Cardiac fibroblast (primary cell): ENCODE measurements at regions not wholly inside any gene's neighbourhood (a gene's known extent, or its start where the extent isn't known, plus 50 kb on each side); places are given as distances from the start of the nearest gene placed in this dataset.

Source experiments
- DNase-seq, 2 donors: peaks; one replicate each; pipeline versions ENCODE4 v3.0.0 to v3.0.0-alpha.2; 2010; ENCODE audit warnings: low read depth in 2 of 2
- H3K4me3 ChIP-seq, 2 donors: replicated peaks in 1 of 2; 1 replicate in 1 of 2; 2 replicates in 1 of 2; pipeline ENCODE4 v1.5.1; 2011; ENCODE audit warnings: low read depth in 2 of 2, low read length in 2 of 2, mild to moderate bottlenecking in 2 of 2, moderate library complexity in 1 of 2
- TF ChIP-seq, protein P1 (sequence below): IDR thresholded peaks from one replicate; pipeline ENCODE4 v1.5.1; 2011; ENCODE audit warnings: low read depth, mild to moderate bottlenecking, low read length, inconsistent platforms

DNA sequence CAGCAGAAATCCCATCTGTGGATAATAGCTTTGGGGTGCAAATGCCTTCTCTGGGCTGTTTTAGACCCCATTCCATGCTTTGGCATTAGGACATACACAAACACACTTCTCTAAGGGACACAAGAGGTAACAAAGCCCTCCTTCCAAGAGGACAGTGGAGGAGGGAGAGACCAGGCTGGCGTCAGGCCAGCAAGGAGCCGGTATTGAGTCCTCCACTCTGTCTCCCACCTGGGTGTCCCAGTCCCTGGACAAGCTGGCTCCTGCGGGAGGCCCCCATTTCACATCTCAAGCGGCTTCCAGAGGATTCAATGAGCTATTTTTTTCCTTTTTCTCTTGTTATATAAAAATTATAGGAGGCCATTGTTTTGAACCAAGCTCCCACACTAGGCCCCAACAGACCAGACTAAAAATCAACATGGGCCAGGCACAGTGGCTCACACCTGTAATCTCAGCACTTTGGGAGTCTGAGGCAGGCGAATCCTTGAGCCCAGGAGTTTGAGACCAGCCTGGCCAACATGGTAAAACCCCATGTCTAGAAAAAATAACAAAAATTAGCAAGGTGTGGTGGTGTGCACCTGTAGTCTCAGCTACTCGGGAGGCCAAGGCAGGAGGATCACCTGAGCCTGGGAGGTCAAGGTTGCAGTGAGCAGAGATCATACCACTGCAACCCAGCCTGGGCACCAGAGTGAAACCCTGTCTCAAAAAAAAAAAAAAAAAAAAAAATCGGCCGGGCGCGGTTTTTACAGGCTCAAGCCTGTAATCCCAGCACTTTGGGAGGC is 142.9 kb downstream of the TOMM20 start:
- TF ChIP-seq, protein P1, sequence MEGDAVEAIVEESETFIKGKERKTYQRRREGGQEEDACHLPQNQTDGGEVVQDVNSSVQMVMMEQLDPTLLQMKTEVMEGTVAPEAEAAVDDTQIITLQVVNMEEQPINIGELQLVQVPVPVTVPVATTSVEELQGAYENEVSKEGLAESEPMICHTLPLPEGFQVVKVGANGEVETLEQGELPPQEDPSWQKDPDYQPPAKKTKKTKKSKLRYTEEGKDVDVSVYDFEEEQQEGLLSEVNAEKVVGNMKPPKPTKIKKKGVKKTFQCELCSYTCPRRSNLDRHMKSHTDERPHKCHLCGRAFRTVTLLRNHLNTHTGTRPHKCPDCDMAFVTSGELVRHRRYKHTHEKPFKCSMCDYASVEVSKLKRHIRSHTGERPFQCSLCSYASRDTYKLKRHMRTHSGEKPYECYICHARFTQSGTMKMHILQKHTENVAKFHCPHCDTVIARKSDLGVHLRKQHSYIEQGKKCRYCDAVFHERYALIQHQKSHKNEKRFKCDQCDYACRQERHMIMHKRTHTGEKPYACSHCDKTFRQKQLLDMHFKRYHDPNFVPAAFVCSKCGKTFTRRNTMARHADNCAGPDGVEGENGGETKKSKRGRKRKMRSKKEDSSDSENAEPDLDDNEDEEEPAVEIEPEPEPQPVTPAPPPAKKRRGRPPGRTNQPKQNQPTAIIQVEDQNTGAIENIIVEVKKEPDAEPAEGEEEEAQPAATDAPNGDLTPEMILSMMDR = no peak
- no peak overlapping the region for H3K4me3 ChIP-seq
- DNase-seq = no peak

DNA sequence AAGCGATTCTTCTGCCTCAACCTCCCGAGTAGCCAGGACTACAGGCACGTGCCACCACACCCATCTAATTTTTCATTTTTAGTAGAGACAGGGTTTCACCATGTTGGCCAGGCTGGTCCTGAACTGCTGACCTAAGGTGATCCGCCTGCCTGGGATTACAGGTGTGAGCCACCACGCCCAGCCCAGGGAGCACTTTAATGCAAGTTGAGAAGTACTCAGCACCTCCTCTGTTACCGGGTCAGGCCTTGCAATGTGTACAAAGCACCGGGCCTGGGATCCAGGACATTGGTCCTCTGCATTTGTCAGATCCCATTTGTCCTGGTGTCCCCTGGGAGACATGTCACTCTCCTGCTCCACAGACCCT is 143.6 kb downstream of the TOMM20 start:
- TF ChIP-seq, protein P1 = no peak
- DNase-seq = no peak
- H3K4me3 ChIP-seq = no peak overlapping the region

DNA sequence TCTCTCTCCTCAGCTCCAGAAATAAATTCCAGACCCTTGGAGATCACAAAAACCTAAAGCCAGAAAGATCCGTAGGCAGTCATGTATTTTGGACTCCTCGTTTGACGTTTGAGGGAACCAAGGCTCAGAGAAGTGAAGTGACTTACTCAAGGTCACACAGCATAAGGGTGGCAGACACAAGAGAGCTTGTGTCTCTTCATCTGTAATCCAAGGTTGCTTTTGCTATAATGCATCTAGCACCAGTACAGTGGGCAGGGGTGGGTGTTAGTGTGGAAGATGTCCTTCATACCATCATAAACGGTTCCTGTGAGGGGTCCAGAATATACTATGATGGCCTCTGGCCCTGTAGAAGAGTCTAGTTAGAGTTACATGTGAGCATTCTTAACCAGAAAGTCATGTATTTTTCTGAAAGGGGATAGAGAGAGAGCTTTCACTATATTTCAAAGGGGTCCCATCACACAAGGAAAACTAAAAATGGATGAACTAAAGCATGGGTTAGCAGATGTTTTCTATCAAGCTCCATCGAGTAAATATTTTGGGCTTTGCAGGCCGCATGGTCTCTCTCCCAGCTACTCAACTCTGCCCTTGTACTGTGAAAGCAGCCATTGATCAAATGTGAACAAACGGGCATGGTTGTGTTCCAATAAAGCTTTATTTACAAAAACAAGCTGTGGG is 144.9 kb downstream of the TOMM20 start:
- H3K4me3 ChIP-seq = no peak overlapping the region
- no peak for DNase-seq
- TF ChIP-seq, protein P1 = no peak

DNA sequence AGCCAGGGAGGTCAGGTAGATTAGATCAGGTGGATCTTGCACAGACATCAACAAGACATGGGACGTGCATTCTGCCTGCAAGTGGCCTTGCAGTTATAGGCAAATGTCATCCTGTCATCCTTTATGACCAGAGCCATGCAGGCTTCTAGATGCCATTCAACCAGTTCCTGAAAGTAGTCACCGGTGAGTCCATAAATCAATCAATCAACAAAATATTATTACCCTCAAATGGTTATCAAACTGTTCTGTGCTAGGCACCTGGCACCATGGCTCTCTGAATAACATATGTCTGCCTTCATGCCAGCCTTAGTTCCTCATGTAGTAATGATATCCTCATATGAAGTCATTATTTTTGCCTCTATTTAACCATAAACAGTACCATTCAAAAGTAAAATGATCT is 146.9 kb downstream of the TOMM20 start:
- no peak overlapping the region for H3K4me3 ChIP-seq
- no peak for DNase-seq
- TF ChIP-seq, protein P1 = no peak

DNA sequence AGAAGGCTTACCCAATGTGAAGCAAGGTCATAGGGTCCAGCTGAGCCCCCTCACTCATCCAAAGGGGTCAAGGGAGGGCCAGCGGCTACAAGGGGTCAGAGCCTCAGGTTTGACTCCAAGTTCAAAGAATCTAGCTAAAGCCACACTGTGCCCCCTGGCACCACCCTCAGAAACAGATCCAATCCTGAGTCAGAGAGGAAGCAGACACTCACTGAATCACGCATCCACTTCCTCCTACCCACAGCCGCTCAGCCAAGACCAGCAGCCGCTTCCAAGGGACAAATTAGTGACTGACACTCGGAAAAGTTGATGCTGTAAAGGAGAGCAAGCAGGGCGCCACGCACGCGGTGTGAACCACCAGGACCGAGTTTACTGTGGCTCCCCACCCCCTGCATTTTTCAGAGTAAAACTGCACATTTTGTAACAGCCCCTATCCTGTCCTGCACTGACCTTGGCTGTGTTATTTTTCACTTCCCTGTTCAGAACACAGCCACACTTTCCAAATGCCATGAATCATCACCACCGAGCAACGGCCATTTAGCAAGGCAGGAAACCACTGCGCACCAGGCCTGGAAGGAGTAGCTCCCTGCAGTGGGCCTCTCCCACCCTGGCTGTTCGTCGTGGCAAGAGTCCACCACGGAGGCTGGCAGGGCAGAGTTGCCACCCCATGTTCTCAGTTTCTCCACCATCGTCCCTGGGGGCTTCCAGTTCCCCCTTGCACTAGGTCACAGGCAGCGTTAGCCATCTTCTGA is 147.8 kb downstream of the TOMM20 start:
- DNase-seq = peak; percentile 98 to 99
- H3K4me3 ChIP-seq = peak overlapping the region in 1 of 2 donors; percentile 24
- TF ChIP-seq, protein P1 = no peak

DNA sequence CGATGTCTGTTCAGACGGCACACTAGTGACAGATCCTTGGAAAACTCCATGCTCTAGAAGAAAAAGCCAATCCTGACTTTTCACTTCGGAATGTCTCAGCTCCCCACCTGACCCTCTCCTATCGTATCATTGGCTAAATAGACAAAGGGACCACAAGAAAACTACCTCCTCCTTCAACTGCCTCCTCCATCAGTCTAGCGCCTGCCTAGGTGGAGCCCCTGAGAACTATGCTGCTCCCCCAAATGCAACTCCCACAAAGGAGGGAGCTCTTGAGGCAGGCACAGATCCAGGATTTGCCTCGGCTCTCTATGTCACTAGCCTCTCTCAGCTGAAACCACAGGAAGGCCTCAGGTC is 148.4 kb downstream of the TOMM20 start:
- TF ChIP-seq, protein P1 = no peak
- no peak for DNase-seq
- peak overlapping the region in 1 of 2 donors; percentile 24 for H3K4me3 ChIP-seq
